ENCODE measurements at regions not wholly inside any gene's neighbourhood (a gene's known extent, or its start where the extent isn't known, plus 50 kb on each side); places are given as distances from the start of the nearest gene placed in this dataset.

DNA sequence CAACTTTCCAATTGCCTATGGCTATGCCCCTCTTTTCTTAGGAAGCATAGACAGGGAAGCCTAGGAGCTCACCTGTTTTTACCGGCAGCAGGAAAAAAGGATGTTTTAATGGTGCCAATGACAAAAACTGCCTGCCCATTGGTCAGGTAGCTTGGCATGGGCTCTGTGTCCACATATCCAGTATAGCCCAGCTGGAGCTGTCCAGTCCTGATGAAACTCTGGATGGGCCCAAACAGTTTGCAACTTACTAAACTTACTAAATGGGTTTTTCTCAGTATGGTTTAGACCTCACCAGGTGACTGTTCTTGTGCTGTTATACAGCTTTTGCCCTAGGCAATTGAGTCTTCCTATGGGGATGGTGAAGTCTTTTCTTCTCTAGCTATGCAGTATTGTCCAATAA lies 711.2 kb downstream of the AMY1C start:
- TF ChIP-seq, protein P1, sequence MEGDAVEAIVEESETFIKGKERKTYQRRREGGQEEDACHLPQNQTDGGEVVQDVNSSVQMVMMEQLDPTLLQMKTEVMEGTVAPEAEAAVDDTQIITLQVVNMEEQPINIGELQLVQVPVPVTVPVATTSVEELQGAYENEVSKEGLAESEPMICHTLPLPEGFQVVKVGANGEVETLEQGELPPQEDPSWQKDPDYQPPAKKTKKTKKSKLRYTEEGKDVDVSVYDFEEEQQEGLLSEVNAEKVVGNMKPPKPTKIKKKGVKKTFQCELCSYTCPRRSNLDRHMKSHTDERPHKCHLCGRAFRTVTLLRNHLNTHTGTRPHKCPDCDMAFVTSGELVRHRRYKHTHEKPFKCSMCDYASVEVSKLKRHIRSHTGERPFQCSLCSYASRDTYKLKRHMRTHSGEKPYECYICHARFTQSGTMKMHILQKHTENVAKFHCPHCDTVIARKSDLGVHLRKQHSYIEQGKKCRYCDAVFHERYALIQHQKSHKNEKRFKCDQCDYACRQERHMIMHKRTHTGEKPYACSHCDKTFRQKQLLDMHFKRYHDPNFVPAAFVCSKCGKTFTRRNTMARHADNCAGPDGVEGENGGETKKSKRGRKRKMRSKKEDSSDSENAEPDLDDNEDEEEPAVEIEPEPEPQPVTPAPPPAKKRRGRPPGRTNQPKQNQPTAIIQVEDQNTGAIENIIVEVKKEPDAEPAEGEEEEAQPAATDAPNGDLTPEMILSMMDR (IDR thresholded peaks at IDR 0.05), result no peak
- TF ChIP-seq POLR2A (IDR thresholded peaks at IDR 0.05), result no peak

All from testis (tissue), 2 donors.